ENCODE measurements at regions not wholly inside any gene's neighbourhood (a gene's known extent, or its start where the extent isn't known, plus 50 kb on each side); places are given as distances from the start of the nearest gene placed in this dataset.

GRCh38 chr5:15391704-15392397, 108.1 kb upstream of the FBXL7 start:
- 46% methylated on average over 12 of the region's 12 CpGs for WGBS (ENCODE audit: low lambda C conversion rate)
- H3K27ac ChIP-seq (ENCODE audit: low read depth in 2 of 2, low read length in 1 of 2) = no peak overlapping the region
- peaks cover 0 to 9% of the 10 kb centered on the region in 2 experiments; a peak in 1 of 4 replicates for H3K4me1 ChIP-seq (ENCODE audit: control insufficient read depth in 1 of 2, insufficient read depth in 2 of 2, low read depth in 1 of 2, low read length in 1 of 2)
- no peaks in the 10 kb centered on the region for H4K20me1 ChIP-seq (ENCODE audit: insufficient read depth)
- no peaks in the 10 kb centered on the region for H3K36me3 ChIP-seq (replicated peaks in 1 of 2; ENCODE audit: control insufficient read depth in 1 of 2, insufficient read depth in 2 of 2, low read length in 1 of 2)
- no peak overlapping the region for H3K4me2 ChIP-seq
- no peaks in the 10 kb centered on the region for H3K79me2 ChIP-seq (ENCODE audit: insufficient read depth)
- peaks cover 3% of the 10 kb centered on the region; the same call in 1 of the 2 replicates for H3K9me2 ChIP-seq
- TF ChIP-seq JUND (IDR thresholded peaks at IDR 0.05) (no peak), MEF2A (IDR thresholded peaks at IDR 0.05; ENCODE audit: borderline replicate concordance, low read depth) (no peak), ZBTB33 (IDR thresholded peaks at IDR 0.05; ENCODE audit: borderline replicate concordance, low read depth) (no peak), USF1 (IDR thresholded peaks at IDR 0.05; ENCODE audit: borderline replicate concordance, low read depth) (no peak), REST (IDR thresholded peaks at IDR 0.05; ENCODE audit: low read depth, low read length) (no peak), EP300 (IDR thresholded peaks at IDR 0.05; ENCODE audit: borderline replicate concordance in 1 of 2, low read depth in 1 of 2, low read length in 1 of 2) (no peak), SIN3A (IDR thresholded peaks at IDR 0.05; ENCODE audit: borderline replicate concordance, low read depth, low read length) (no peak), TCF12 (IDR thresholded peaks at IDR 0.05) (no peak), NFIC (IDR thresholded peaks at IDR 0.05; ENCODE audit: borderline replicate concordance) (no peak), CTCF (IDR thresholded peaks at IDR 0.05) (no peak), CHD2 (IDR thresholded peaks at IDR 0.05; ENCODE audit: low read length, partially characterized antibody) (no peak), FOSL2 (IDR thresholded peaks at IDR 0.05; ENCODE audit: borderline replicate concordance, low read depth) (no peak), IRF3 (IDR thresholded peaks at IDR 0.05; ENCODE audit: low read depth, low read length) (no peak), TEAD4 (IDR thresholded peaks at IDR 0.05; ENCODE audit: borderline replicate concordance, insufficient read depth) (no peak), GATA2 (CRISPR knock-in tag; IDR thresholded peaks at IDR 0.05) (no peak), EZH2phosphoT487 (IDR thresholded peaks at IDR 0.05; ENCODE audit: borderline replicate concordance, low read depth) (no peak), PBX3 (IDR thresholded peaks at IDR 0.05) (no peak)
- H3F3A ChIP-seq (replicated peaks; ENCODE audit: insufficient read depth) = no peaks in the 10 kb centered on the region
- POLR2A ChIA-PET = no interaction called here
- no peak for DNase-seq
- no peak overlapping the region for H2AFZ ChIP-seq (ENCODE audit: low read depth)
- no peaks in the 10 kb centered on the region; the same call in 1 of the 2 replicates for H3K27me3 ChIP-seq (ENCODE audit: insufficient read depth)
- no peak overlapping the region for H3K4me3 ChIP-seq (ENCODE audit: low read depth in 2 of 2, low read length in 1 of 2)
- CTCF ChIA-PET = no interaction called here
- H3K9ac ChIP-seq = no peak overlapping the region
- no peaks in the 10 kb centered on the region for H3K9me3 ChIP-seq

All from SK-N-SH (cell line).